HepG2 (cell line): ENCODE measurements at regions not wholly inside any gene's neighbourhood (a gene's known extent, or its start where the extent isn't known, plus 50 kb on each side); places are given as distances from the start of the nearest gene placed in this dataset.

Source experiments
- ATAC-seq: fragments of 200-7000 bp; cut with Tn5 transposase; 3 replicates; pipeline ENCODE4 v1.9.1; 2020; ENCODE audit warnings: mild to moderate bottlenecking, moderate library complexity
- BruUV-seq: library from RNA; stranded (reverse); fragments of 400-500 nt; replicated peaks from 2 replicates; lab custom pipeline; 2021; lab: Mats Ljungman, UMichigan
- CTCF ChIA-PET: fragments of 300-600 bp; formaldehyde crosslinking; extraction: SDS; loops from one replicate; lab custom pipeline; 2021; ENCODE audit warnings: low total read pairs, inconsistent platforms, low intra/inter-chr PET ratio; lab: Yijun Ruan, JAX
- POLR2A ChIA-PET: fragments of 350-600 bp; sonication (Branson Sonifier 250); formaldehyde crosslinking; loops from one replicate; lab custom pipeline; 2020; ENCODE audit warnings: antibody characterized with exemption, inconsistent platforms; lab: Yijun Ruan, JAX
- DNase-seq: peaks from one replicate; pipeline ENCODE4 v3.0.0-alpha.2; 2015; ENCODE audit warnings: low spot score
- FAIRE-seq: peaks from 3 replicates; lab custom pipeline; 2011; peaks lifted over from hg19 to GRCh38; lab: Jason Lieb, UNC
- H2AFZ ChIP-seq: one replicate; pipeline ENCODE4 v1.6.1; 2011; ENCODE audit warnings: low read length, inconsistent platforms
- H3K27ac ChIP-seq: fragments of 300-600 bp; 3 replicates; pipeline ENCODE4 v1.8.0; 2011; ENCODE audit warnings: mixed run types, mild to moderate bottlenecking, mixed read lengths, low read length, inconsistent platforms; ENCODE audit not compliant: insufficient read depth; ENCODE audit errors: extremely low read length
- H3K27me3 ChIP-seq, 2 experiments: fragments of 200-600 bp in 1 of 2; 2 replicates in 1 of 2; 3 replicates in 1 of 2; pipeline versions ENCODE4 v1.6.0 to v1.8.0; 2011; ENCODE audit warnings: low read length in 2 of 2, mild to moderate bottlenecking in 2 of 2, moderate library complexity in 2 of 2, inconsistent platforms in 1 of 2; ENCODE audit not compliant: insufficient read depth in 2 of 2, control insufficient read depth in 1 of 2
- H3K36me3 ChIP-seq, 2 experiments: fragments of 200-600 bp in 1 of 2; replicated peaks in 1 of 2; 2 replicates in 1 of 2; 3 replicates in 1 of 2; pipeline versions ENCODE4 v1.5.1 to v1.8.0; 2011; ENCODE audit warnings: low read length in 2 of 2, inconsistent platforms in 1 of 2; ENCODE audit not compliant: insufficient read depth in 2 of 2, control insufficient read depth in 1 of 2
- H3K4me1 ChIP-seq: 2 replicates; pipeline ENCODE4 v1.5.1; 2012; ENCODE audit warnings: low read length, inconsistent platforms; ENCODE audit not compliant: insufficient read depth
- H3K4me2 ChIP-seq: 2 replicates; pipeline ENCODE4 v1.6.0; 2011; ENCODE audit warnings: low read depth, low read length, inconsistent platforms
- H3K4me3 ChIP-seq, 3 experiments: fragments of 200-600 bp in 1 of 3; sonication (generic), shearing (Covaris generic) in 1 of 3; replicated peaks in 1 of 3; 2 replicates each; pipeline ENCODE4 v1.5.1; 2011 to 2016; ENCODE audit warnings: low read length in 3 of 3, inconsistent platforms in 2 of 3, low read depth in 2 of 3, mild to moderate bottlenecking in 2 of 3, control low read depth in 1 of 3, mixed read lengths in 1 of 3; ENCODE audit not compliant: insufficient read depth in 1 of 3
- H3K79me2 ChIP-seq: one replicate; pipeline ENCODE4 v1.6.1; 2011; ENCODE audit warnings: low read length, inconsistent platforms; ENCODE audit not compliant: insufficient read depth
- H3K9ac ChIP-seq: 2 replicates; pipeline ENCODE4 v1.6.0; 2011; ENCODE audit warnings: mild to moderate bottlenecking, low read depth, low read length, inconsistent platforms; ENCODE audit not compliant: insufficient read depth
- H3K9me3 ChIP-seq: 2 replicates; pipeline ENCODE4 v1.5.1; 2012; ENCODE audit warnings: mild to moderate bottlenecking, low read length
- H4K20me1 ChIP-seq: 2 replicates; pipeline ENCODE4 v1.6.0; 2011; ENCODE audit warnings: inconsistent platforms, mild to moderate bottlenecking, low read length, moderate library complexity; ENCODE audit not compliant: insufficient read depth
- ATRX ChIP-seq: sonication (generic); formaldehyde crosslinking; IDR thresholded peaks from 2 replicates; pipeline ENCODE4 v1.4.0; 2020; ENCODE audit warnings: missing genetic modification reagents, borderline replicate concordance
- CHD4 ChIP-seq: fragments of 200-600 bp; sonication (generic); IDR thresholded peaks from 2 replicates; pipeline ENCODE4 v1.7.0; 2017; ENCODE audit warnings: mild to moderate bottlenecking, low read length, borderline replicate concordance
- GLI4 ChIP-seq: sonication (generic); formaldehyde crosslinking; IDR thresholded peaks from 2 replicates; pipeline ENCODE4 v1.5.1; 2020; ENCODE audit warnings: missing genetic modification reagents, mild to moderate bottlenecking, moderate library complexity, borderline replicate concordance
- MEIS1 ChIP-seq: sonication (generic); formaldehyde crosslinking; IDR thresholded peaks from 2 replicates; pipeline ENCODE4 v1.9.0; 2021; ENCODE audit warnings: mild to moderate bottlenecking, missing genetic modification reagents, moderate library complexity, borderline replicate concordance
- PREB ChIP-seq: sonication (generic); formaldehyde crosslinking; IDR thresholded peaks from 2 replicates; pipeline ENCODE4 v1.4.0; 2020; ENCODE audit warnings: missing genetic modification reagents
- RAD51 ChIP-seq: fragments of 450-650 bp; IDR thresholded peaks from 2 replicates; pipeline ENCODE4 v1.6.1; 2016; ENCODE audit warnings: borderline replicate concordance
- RFXAP ChIP-seq: sonication (generic); formaldehyde crosslinking; IDR thresholded peaks from 2 replicates; pipeline ENCODE4 v1.4.0; 2020; ENCODE audit warnings: missing genetic modification reagents, borderline replicate concordance
- SOX6 ChIP-seq, 2 experiments: fragments of 450-650 bp in 1 of 2; sonication (generic) in 1 of 2; formaldehyde crosslinking in 1 of 2; IDR thresholded peaks; 2 replicates each; pipeline versions ENCODE4 v1.4.0 to v1.6.1; 2017 to 2020; ENCODE audit warnings: antibody characterized with exemption in 1 of 2, mild to moderate bottlenecking in 1 of 2, missing genetic modification reagents in 1 of 2
- TEAD3 ChIP-seq: optimal IDR thresholded peaks from 2 replicates; pipeline ENCODE3; 2016; ENCODE audit warnings: borderline replicate concordance
- TSC22D2 ChIP-seq: sonication (generic); formaldehyde crosslinking; IDR thresholded peaks from 2 replicates; pipeline ENCODE4 v1.5.1; 2020; ENCODE audit warnings: missing genetic modification reagents, mild to moderate bottlenecking, borderline replicate concordance
- ZBTB4 ChIP-seq: sonication (generic); formaldehyde crosslinking; IDR thresholded peaks from 2 replicates; pipeline ENCODE4 v1.4.0; 2020; ENCODE audit warnings: missing genetic modification reagents, mild to moderate bottlenecking, borderline replicate concordance
- ZMYM3 ChIP-seq: sonication (generic); formaldehyde crosslinking; IDR thresholded peaks from 2 replicates; pipeline ENCODE4 v1.5.1; 2020; ENCODE audit warnings: mild to moderate bottlenecking, missing genetic modification reagents
- ZNF639 ChIP-seq: conservative IDR thresholded peaks from 2 replicates; pipeline ENCODE4 v1.6.1; 2018; ENCODE audit warnings: missing genetic modification reagents
- ZNF713 ChIP-seq: sonication (generic); formaldehyde crosslinking; IDR thresholded peaks from 2 replicates; pipeline ENCODE4 v1.4.0; 2020; ENCODE audit warnings: mild to moderate bottlenecking, missing genetic modification reagents
- ZSCAN9 ChIP-seq: IDR thresholded peaks from 2 replicates; pipeline ENCODE4 v1.6.1; 2016; ENCODE audit warnings: borderline replicate concordance
- WGBS: methylation state at CpG from one replicate; pipeline ENCODE4 v1.1.6; 2017; ENCODE audit warnings: low lambda C conversion rate; 5-methylcytosine and 5-hydroxymethylcytosine counted together
- in situ Hi-C: cut with HindIII; loops from 2 replicates; pipeline ENCODE4 v1.10.0; 2017; ENCODE audit warnings: low pct_unique_long_range_greater_than_20kb; ENCODE audit not compliant: extremely low pct_ligation_motif_present
- intact Hi-C: fragments of 100-400 bp; cut with micrococcal nuclease; formaldehyde crosslinking; loops from one replicate; pipeline ENCODE4 v1.10.0; 2022; ENCODE audit not compliant: unreplicated experiment
- TF ChIP-seq, protein P1 (sequence below): sonication (generic); formaldehyde crosslinking; IDR thresholded peaks from 2 replicates; pipeline ENCODE4 v1.5.1; 2020; ENCODE audit warnings: mild to moderate bottlenecking, moderate library complexity, missing genetic modification reagents
- TF ChIP-seq, protein P2 (sequence below): sonication (generic); formaldehyde crosslinking; conservative IDR thresholded peaks from 2 replicates; pipeline ENCODE4 v1.8.1; 2023; ENCODE audit warnings: missing genetic modification reagents

- in situ Hi-C loops = no loop called here
- POLR2A ChIA-PET = no interaction called here
- H3K4me1 ChIP-seq = peaks cover 6% of the 10 kb centered on the region
These were observed 62.3 kb downstream of the SPATA31C2 start for GRCh38 chr9:88075966-88076285.

More at GRCh38 chr9:88075966-88076285, 62.3 kb downstream of the SPATA31C2 start:
- no peak for DNase-seq
- peaks cover 3 to 23% of the 10 kb centered on the region in 2 experiments; a peak in 4 of 5 replicates for H3K27me3 ChIP-seq
- BruUV-seq = no TSS peak
- no peaks in the 10 kb centered on the region for H4K20me1 ChIP-seq
- H3K27ac ChIP-seq = no peak overlapping the region
- no peak for FAIRE-seq
- peak overlapping the region; percentile 84 for H3K4me2 ChIP-seq
- H3K36me3 ChIP-seq = no peaks in the 10 kb centered on the region
- TF ChIP-seq ZBTB4 (CRISPR knock-in tag) = no peak
- TF ChIP-seq TEAD3 (CRISPR knock-in tag) = no peak
- TF ChIP-seq SOX6 (IDR thresholded peaks at IDR 0.05) = no peak
- no peak for TF ChIP-seq SOX6 (CRISPR knock-in tag; IDR thresholded peaks at IDR 0.05)
- no peak for TF ChIP-seq MEIS1
- TF ChIP-seq RFXAP (CRISPR knock-in tag) = no peak
- TF ChIP-seq ZMYM3 (CRISPR knock-in tag) = no peak
- TF ChIP-seq TSC22D2 = no peak
- TF ChIP-seq, protein P1, sequence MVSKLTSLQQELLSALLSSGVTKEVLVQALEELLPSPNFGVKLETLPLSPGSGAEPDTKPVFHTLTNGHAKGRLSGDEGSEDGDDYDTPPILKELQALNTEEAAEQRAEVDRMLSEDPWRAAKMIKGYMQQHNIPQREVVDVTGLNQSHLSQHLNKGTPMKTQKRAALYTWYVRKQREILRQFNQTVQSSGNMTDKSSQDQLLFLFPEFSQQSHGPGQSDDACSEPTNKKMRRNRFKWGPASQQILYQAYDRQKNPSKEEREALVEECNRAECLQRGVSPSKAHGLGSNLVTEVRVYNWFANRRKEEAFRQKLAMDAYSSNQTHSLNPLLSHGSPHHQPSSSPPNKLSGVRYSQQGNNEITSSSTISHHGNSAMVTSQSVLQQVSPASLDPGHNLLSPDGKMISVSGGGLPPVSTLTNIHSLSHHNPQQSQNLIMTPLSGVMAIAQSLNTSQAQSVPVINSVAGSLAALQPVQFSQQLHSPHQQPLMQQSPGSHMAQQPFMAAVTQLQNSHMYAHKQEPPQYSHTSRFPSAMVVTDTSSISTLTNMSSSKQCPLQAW (CRISPR knock-in tag) = no peak
- no peak for TF ChIP-seq PREB (CRISPR knock-in tag)
- no peak for TF ChIP-seq GLI4 (CRISPR knock-in tag)
- TF ChIP-seq ZNF713 (CRISPR knock-in tag) = no peak
- TF ChIP-seq ZNF639 (CRISPR knock-in tag) = no peak
- TF ChIP-seq, protein P2, sequence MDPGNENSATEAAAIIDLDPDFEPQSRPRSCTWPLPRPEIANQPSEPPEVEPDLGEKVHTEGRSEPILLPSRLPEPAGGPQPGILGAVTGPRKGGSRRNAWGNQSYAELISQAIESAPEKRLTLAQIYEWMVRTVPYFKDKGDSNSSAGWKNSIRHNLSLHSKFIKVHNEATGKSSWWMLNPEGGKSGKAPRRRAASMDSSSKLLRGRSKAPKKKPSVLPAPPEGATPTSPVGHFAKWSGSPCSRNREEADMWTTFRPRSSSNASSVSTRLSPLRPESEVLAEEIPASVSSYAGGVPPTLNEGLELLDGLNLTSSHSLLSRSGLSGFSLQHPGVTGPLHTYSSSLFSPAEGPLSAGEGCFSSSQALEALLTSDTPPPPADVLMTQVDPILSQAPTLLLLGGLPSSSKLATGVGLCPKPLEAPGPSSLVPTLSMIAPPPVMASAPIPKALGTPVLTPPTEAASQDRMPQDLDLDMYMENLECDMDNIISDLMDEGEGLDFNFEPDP (CRISPR knock-in tag) = no peak
- TF ChIP-seq ZSCAN9 (CRISPR knock-in tag) = no peak
- TF ChIP-seq CHD4 = no peak
- TF ChIP-seq RAD51 = no peak
- TF ChIP-seq ATRX = no peak
- intact Hi-C loops = no loop called here
- ATAC-seq = peak; percentile 10; the same call in 1 of the 3 replicates
- no peak overlapping the region for H2AFZ ChIP-seq
- no peaks in the 10 kb centered on the region for H3K79me2 ChIP-seq
- peak overlapping the region in 2 of 3 experiments; percentile 52 to 70; a peak in 3 of 6 replicates for H3K4me3 ChIP-seq
- CTCF ChIA-PET = no interaction called here
- no peak overlapping the region for H3K9ac ChIP-seq
- WGBS = 1% methylated on average over 12 of the region's 12 CpGs
- no peaks in the 10 kb centered on the region for H3K9me3 ChIP-seq
